ENCODE measurements at regions not wholly inside any gene's neighbourhood (a gene's known extent, or its start where the extent isn't known, plus 50 kb on each side); places are given as distances from the start of the nearest gene placed in this dataset.

DNA sequence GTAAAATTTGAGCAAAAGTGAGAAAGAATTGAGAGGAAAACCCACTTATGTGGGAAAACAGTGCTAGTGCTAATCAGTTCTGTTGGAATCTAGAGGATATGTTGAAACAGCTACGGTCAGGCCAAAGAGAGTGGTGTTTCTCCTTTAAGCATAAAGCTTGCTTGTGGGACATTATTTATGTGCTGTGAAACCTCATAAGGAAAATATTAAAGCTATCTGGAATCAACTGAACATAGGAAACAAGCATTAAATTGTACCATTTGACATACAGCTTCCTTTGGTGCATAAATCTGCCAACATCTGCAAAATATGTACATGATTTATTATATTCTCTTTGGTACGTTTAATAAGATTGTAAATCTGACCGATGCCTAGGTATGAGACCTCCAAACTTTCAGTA is 182.5 kb upstream of the PDE10A start:
- TF ChIP-seq, protein P1, sequence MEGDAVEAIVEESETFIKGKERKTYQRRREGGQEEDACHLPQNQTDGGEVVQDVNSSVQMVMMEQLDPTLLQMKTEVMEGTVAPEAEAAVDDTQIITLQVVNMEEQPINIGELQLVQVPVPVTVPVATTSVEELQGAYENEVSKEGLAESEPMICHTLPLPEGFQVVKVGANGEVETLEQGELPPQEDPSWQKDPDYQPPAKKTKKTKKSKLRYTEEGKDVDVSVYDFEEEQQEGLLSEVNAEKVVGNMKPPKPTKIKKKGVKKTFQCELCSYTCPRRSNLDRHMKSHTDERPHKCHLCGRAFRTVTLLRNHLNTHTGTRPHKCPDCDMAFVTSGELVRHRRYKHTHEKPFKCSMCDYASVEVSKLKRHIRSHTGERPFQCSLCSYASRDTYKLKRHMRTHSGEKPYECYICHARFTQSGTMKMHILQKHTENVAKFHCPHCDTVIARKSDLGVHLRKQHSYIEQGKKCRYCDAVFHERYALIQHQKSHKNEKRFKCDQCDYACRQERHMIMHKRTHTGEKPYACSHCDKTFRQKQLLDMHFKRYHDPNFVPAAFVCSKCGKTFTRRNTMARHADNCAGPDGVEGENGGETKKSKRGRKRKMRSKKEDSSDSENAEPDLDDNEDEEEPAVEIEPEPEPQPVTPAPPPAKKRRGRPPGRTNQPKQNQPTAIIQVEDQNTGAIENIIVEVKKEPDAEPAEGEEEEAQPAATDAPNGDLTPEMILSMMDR (IDR thresholded peaks at IDR 0.05), result no peak
- no peak for TF ChIP-seq EZH2phosphoT487 (IDR thresholded peaks at IDR 0.05)
